HG02885 (cell line): ENCODE measurements at regions not wholly inside any gene's neighbourhood (a gene's known extent, or its start where the extent isn't known, plus 50 kb on each side); places are given as distances from the start of the nearest gene placed in this dataset.
"Not testable (repeated sequence)": the region's sequence is repeated elsewhere in the genome, so short reads cannot be mapped to it uniquely, and the experiment has no call there.

Experiments used
- ATAC-seq: cut with Tn5 transposase; IDR thresholded peaks from one replicate; pipeline ENCODE4 v1.9.1; 2021; ENCODE audit warnings: mild to moderate bottlenecking; ENCODE audit not compliant: unreplicated experiment, poor library complexity

GRCh38 chr20:30291686-30292085, 965.8 kb upstream of the DEFB115 start:
- ATAC-seq = not testable (repeated sequence)

GRCh38 chr20:30295396-30295795, 962.1 kb upstream of the DEFB115 start:
- ATAC-seq = not testable (repeated sequence)

- ATAC-seq = not testable (repeated sequence)
Observed at GRCh38 chr20:30295967-30296366, 961.5 kb upstream of the DEFB115 start.

GRCh38 chr20:30297878-30298595, 959.4 kb upstream of the DEFB115 start:
- not testable (repeated sequence) for ATAC-seq

- ATAC-seq = not testable (repeated sequence)
Observed at GRCh38 chr20:30300220-30300642, 957.2 kb upstream of the DEFB115 start.

GRCh38 chr20:30302786-30303185, 954.7 kb upstream of the DEFB115 start:
- ATAC-seq = not testable (repeated sequence)

- ATAC-seq = not testable (repeated sequence)
Observed at GRCh38 chr20:30309938-30310337, 947.5 kb upstream of the DEFB115 start.

GRCh38 chr20:30310385-30310784, 947.1 kb upstream of the DEFB115 start:
- ATAC-seq = not testable (repeated sequence)

- ATAC-seq = not testable (repeated sequence)
Observed at GRCh38 chr20:30312220-30312619, 945.2 kb upstream of the DEFB115 start.

GRCh38 chr20:30313660-30314059, 943.8 kb upstream of the DEFB115 start:
- ATAC-seq = not testable (repeated sequence)

- not testable (repeated sequence) for ATAC-seq
Observed at GRCh38 chr20:30316063-30316462, 941.4 kb upstream of the DEFB115 start.

GRCh38 chr20:30316532-30317299, 940.7 kb upstream of the DEFB115 start:
- ATAC-seq = not testable (repeated sequence)

- not testable (repeated sequence) for ATAC-seq
Observed at GRCh38 chr20:30333744-30334143, 923.7 kb upstream of the DEFB115 start.

GRCh38 chr20:30337556-30337955, 919.9 kb upstream of the DEFB115 start:
- ATAC-seq = not testable (repeated sequence)

GRCh38 chr20:30348932-30349331, 908.5 kb upstream of the DEFB115 start:
- not testable (repeated sequence) for ATAC-seq

- not testable (repeated sequence) for ATAC-seq
Observed at GRCh38 chr20:30356854-30357467, 900.5 kb upstream of the DEFB115 start.

- not testable (repeated sequence) for ATAC-seq
Observed at GRCh38 chr20:30361756-30362155, 895.7 kb upstream of the DEFB115 start.

- ATAC-seq = not testable (repeated sequence)
Observed at GRCh38 chr20:30376430-30376766, 881.1 kb upstream of the DEFB115 start.

- ATAC-seq = peak; percentile 95
Observed at GRCh38 chr20:30376767-30377658, 880.5 kb upstream of the DEFB115 start.

- not testable (repeated sequence) for ATAC-seq
Observed at GRCh38 chr20:30378317-30378716, 879.1 kb upstream of the DEFB115 start.
